Panc1 (cell line): ENCODE measurements at regions not wholly inside any gene's neighbourhood (a gene's known extent, or its start where the extent isn't known, plus 50 kb on each side); places are given as distances from the start of the nearest gene placed in this dataset.

Experiments used
- POLR2AphosphoS5 ChIP-seq: IDR thresholded peaks from 2 replicates; pipeline ENCODE4 v1.6.1; 2012; ENCODE audit warnings: mild to moderate bottlenecking, low read depth, low read length, moderate library complexity
- TCF7L2 ChIP-seq: IDR thresholded peaks from 2 replicates; pipeline ENCODE4 v1.6.1; 2011; ENCODE audit warnings: mild to moderate bottlenecking, low read depth, low read length, inconsistent platforms
- TF ChIP-seq, protein P1 (sequence below): fragments of 450-650 bp; IDR thresholded peaks from 2 replicates; pipeline ENCODE4 v1.5.1; 2017; ENCODE audit warnings: mild to moderate bottlenecking

- TF ChIP-seq, protein P1, sequence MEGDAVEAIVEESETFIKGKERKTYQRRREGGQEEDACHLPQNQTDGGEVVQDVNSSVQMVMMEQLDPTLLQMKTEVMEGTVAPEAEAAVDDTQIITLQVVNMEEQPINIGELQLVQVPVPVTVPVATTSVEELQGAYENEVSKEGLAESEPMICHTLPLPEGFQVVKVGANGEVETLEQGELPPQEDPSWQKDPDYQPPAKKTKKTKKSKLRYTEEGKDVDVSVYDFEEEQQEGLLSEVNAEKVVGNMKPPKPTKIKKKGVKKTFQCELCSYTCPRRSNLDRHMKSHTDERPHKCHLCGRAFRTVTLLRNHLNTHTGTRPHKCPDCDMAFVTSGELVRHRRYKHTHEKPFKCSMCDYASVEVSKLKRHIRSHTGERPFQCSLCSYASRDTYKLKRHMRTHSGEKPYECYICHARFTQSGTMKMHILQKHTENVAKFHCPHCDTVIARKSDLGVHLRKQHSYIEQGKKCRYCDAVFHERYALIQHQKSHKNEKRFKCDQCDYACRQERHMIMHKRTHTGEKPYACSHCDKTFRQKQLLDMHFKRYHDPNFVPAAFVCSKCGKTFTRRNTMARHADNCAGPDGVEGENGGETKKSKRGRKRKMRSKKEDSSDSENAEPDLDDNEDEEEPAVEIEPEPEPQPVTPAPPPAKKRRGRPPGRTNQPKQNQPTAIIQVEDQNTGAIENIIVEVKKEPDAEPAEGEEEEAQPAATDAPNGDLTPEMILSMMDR, result no peak
- no peak for TF ChIP-seq POLR2AphosphoS5
- TF ChIP-seq TCF7L2, result no peak
Measured at GRCh38 chr19:13573056-13573667, 66.9 kb upstream of the CACNA1A start.
